GM18519 (cell line): ENCODE measurements at regions not wholly inside any gene's neighbourhood (a gene's known extent, or its start where the extent isn't known, plus 50 kb on each side); places are given as distances from the start of the nearest gene placed in this dataset.
A peak's percentile ranks its signal among the peaks of the same experiment; 100 is the strongest.
"Not testable (repeated sequence)": the region's sequence is repeated elsewhere in the genome, so short reads cannot be mapped to it uniquely, and the experiment has no call there.

Source experiments
- ATAC-seq: cut with Tn5 transposase; IDR thresholded peaks from one replicate; pipeline ENCODE4 v1.9.1; 2021; ENCODE audit warnings: mild to moderate bottlenecking, moderate library complexity; ENCODE audit not compliant: unreplicated experiment, low FRiP score

GRCh38 chr12:47412601-47413236 is 293.1 kb downstream of the RPAP3 start:
- ATAC-seq, result no peak

DNA sequence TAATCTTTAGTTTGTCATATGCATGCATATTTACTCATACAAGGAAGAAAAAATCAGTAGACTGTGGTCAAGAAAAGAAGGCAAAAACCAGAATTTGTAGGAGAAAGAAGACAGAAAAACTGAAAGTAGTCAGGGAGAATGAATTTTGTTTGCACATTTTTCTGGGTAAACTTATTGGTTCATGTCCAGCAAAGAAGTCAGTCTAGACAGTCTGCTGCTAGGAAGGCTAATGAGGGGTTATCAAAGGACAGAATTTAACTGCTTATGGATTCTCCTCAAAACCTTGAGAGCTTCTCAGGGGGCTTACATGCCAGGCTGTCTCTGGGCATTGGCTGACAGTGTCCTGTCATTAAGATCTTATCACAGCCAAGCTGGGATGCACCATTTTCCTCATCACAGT is 293.9 kb downstream of the RPAP3 start:
- no peak for ATAC-seq

GRCh38 chr12:47410862-47411261 is 295.0 kb downstream of the RPAP3 start:
- ATAC-seq, result no peak

- no peak for ATAC-seq
These were observed 295.4 kb downstream of the RPAP3 start for GRCh38 chr12:47410383-47410782.

GRCh38 chr12:47409310-47409987 is 296.4 kb downstream of the RPAP3 start:
- no peak for ATAC-seq

GRCh38 chr12:47408171-47408871 is 297.5 kb downstream of the RPAP3 start:
- peak; percentile 92 for ATAC-seq

DNA sequence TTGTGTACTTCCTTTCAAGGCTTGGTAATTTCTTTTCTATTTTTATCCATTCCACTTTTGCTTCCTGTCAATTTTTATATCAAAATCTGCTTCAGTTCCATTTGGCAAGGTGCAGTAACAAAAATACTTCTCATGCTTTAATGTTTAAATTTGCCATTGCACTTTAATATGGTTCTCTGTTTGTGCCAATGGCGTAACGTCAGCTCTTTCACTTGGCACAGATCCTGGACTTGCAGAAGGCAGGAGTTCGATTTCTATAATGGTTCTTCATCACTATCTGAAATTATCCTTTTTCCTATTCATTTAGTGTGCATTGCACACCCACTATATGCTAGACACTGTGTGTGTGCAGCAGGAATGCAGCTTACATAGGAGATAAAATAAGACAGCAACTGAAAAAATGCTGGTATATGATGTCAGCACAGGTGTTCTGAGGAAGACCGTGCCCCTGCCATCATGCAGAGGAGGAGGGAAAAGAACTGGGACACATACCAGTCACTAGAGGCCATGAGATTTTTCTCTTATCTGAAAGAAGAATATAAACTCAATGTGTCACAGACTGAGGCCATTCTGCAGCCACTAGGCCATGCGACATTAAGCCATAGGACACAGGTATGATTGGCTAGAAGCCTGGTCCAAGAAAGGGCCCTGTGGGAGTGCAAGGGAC is 298.2 kb downstream of the RPAP3 start:
- no peak for ATAC-seq

DNA sequence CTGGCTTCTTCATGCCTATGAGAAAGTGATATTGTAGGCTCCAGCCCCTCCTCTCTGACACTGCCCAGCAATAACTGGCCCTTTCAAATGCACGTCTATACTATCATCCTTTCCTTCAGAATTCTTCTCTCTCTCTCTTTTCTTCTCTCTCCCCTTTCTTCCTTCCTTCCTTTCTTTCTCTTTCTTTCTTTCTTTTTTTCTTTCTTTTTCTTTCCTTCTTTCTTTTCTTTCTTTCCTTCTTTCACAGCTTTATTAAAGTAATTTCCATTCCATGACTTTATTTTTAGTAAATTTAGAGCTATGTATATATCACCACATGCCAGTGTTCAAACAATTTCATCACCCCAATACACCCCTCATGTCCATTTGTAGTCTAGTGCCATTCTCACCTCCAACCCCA is 302.1 kb downstream of the RPAP3 start:
- ATAC-seq, result no peak

- ATAC-seq, result not testable (repeated sequence)
These were observed 304.6 kb downstream of the RPAP3 start for GRCh38 chr12:47401196-47401595.

- ATAC-seq, result no peak
These were observed 305.6 kb downstream of the RPAP3 start for GRCh38 chr12:47400266-47400665.

DNA sequence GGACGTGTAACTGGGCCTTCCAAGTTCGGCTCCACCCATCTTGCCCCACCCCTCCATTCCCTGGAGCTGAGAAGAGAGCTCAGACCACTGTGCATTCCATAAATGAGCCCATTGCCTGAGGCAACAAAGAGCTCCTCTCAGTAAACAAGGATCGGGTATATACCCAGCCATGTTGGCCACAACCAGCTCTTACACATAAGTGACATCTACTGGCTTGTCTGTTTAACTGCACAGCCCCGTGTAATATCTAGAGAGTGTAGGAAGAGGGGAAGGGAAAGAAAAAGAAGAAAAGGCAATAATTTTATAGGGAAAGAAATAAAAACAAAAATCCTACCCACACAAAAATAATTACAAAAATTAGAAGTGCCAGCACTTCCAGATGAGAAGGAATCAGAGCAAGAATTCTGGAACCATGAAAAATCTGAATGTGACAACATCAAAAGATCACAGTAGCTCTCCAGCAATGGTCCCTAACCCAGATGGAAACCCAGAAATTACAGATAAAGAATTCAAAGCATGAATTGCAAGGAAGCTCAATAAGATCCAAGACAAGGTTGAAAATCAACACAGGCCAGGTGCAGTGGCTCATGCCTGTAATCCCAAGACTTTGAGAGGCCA is 308.1 kb downstream of the RPAP3 start:
- ATAC-seq, result no peak

GRCh38 chr12:47396902-47397663 is 308.7 kb downstream of the RPAP3 start:
- no peak for ATAC-seq

DNA sequence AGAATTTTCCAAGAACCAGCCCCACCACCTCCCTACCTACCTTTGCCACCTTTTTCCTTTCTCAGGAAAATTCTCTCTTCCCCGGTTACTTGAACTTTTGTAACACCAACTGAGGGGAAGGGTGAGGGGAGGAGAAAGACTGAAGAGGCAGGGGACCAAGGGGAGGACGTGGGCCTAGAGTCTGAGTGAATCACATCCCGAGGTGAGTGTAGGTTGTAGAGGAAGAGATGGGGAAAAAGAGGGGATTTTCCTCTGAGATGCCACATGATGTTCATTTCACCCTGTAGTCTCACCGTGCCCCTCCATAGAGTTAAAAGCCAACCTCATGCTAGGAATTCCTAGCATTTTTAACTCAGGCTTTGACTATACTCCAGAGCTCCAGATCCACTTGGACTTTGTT is 311.8 kb downstream of the RPAP3 start:
- ATAC-seq, result no peak

GRCh38 chr12:47393403-47393790 is 312.4 kb downstream of the RPAP3 start:
- no peak for ATAC-seq

GRCh38 chr12:47391566-47391965 is 311.8 kb upstream of the AMIGO2 start:
- ATAC-seq, result no peak

DNA sequence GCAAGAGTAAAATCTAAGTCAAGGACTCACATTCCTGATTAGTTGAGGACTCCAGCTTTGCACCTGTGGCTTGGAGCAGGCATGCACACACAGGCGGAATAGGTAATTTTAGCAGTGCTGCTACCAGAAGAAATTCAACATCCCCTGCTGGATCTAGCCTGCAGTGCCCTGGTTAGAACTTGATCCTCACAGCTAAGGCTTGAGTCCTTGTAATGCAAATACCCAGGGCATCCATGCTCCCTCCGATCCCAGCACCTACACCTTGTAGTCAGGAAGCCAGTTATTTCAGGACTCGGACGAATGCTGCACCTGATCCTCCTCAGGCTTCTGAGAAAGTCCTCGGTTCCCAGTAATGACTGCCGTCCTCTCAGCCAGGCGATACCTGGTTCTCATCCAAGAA is 309.0 kb upstream of the AMIGO2 start:
- ATAC-seq, result no peak

- ATAC-seq, result no peak
These were observed 308.2 kb upstream of the AMIGO2 start for GRCh38 chr12:47387994-47388393.

- ATAC-seq, result no peak
These were observed 305.9 kb upstream of the AMIGO2 start for GRCh38 chr12:47385653-47386052.

GRCh38 chr12:47383942-47384341 is 304.2 kb upstream of the AMIGO2 start:
- ATAC-seq, result no peak

DNA sequence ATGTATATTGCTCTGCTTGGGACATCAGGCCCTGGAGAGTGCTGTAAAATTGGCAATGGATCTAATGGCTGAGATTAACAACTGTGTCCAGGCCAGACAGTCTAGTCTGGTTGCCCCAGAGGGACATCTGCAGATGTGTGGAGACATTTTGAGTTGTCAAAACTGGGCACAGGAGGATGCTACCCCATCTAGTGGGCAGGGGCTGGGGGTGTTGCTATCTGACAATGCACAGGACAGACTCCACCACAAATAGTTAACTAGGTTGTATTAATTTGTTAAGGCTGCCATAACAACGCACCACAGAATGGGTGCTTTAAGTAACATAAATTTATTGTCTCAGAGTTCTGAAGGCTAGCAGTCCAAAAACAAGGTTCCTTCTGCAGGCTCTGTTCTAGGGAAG is 302.5 kb upstream of the AMIGO2 start:
- ATAC-seq, result no peak
